ENCODE measurements at regions not wholly inside any gene's neighbourhood (a gene's known extent, or its start where the extent isn't known, plus 50 kb on each side); places are given as distances from the start of the nearest gene placed in this dataset.
"Not testable (repeated sequence)": the region's sequence is repeated elsewhere in the genome, so short reads cannot be mapped to it uniquely, and the experiment has no call there.

DNA sequence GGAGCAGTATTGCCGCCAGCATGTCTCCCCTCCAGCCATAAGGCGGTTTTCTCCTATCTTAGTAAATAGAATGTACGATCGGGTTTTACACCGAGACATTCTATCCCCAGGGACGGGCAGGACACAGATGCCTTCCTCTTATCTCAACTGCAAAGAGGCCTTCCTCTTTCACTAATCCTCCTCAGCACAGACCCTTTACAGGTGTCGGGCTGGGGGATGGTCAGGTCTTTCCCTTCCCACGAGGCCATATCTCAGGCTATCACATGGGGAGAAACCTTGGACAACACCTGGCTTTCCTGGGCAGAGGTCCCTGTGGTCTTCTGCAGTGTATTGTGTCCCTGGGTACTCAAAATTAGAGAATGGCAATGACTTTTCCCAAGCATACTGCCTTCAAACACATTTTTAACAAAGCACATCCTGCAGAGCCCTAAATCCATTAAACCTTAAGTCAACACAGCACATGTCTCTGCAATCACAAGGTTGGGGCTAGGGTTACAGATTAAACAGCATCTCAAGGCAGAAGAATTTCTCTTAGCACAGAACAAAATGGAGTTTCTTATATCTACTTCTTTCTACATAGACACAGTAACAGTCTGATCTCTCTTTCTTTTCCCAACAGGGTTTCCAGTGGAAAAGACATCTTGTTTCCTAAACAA, 59.5 kb downstream of the CTSL start:
- TF ChIP-seq, protein P1, sequence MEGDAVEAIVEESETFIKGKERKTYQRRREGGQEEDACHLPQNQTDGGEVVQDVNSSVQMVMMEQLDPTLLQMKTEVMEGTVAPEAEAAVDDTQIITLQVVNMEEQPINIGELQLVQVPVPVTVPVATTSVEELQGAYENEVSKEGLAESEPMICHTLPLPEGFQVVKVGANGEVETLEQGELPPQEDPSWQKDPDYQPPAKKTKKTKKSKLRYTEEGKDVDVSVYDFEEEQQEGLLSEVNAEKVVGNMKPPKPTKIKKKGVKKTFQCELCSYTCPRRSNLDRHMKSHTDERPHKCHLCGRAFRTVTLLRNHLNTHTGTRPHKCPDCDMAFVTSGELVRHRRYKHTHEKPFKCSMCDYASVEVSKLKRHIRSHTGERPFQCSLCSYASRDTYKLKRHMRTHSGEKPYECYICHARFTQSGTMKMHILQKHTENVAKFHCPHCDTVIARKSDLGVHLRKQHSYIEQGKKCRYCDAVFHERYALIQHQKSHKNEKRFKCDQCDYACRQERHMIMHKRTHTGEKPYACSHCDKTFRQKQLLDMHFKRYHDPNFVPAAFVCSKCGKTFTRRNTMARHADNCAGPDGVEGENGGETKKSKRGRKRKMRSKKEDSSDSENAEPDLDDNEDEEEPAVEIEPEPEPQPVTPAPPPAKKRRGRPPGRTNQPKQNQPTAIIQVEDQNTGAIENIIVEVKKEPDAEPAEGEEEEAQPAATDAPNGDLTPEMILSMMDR (IDR thresholded peaks at IDR 0.05; ENCODE audit: low read length): not testable (repeated sequence)
- not testable (repeated sequence) for TF ChIP-seq EZH2 (IDR thresholded peaks at IDR 0.05; ENCODE audit: borderline replicate concordance, low read length)

All from OCI-LY1 (cell line).